Endodermal cell (in vitro differentiated cells): ENCODE measurements at regions not wholly inside any gene's neighbourhood (a gene's known extent, or its start where the extent isn't known, plus 50 kb on each side); places are given as distances from the start of the nearest gene placed in this dataset.

ENCODE experiments used
- DNase-seq: peaks from one replicate; pipeline ENCODE4 v3.0.0-alpha.2; 2017
- H3K27ac ChIP-seq: 2 replicates; pipeline ENCODE4 v1.5.1; 2013; ENCODE audit warnings: mild to moderate bottlenecking, low read depth, low read length, moderate library complexity
- H3K27me3 ChIP-seq: 2 replicates; pipeline ENCODE4 v1.6.1; 2013; ENCODE audit warnings: mild to moderate bottlenecking, low read length, moderate library complexity; ENCODE audit not compliant: insufficient read depth, control insufficient read depth, poor library complexity, severe bottlenecking
- H3K36me3 ChIP-seq: 2 replicates; pipeline ENCODE4 v1.7.0; 2013; ENCODE audit warnings: mild to moderate bottlenecking, low read length, moderate library complexity; ENCODE audit not compliant: control insufficient read depth, insufficient read depth
- H3K4me1 ChIP-seq: one replicate; pipeline ENCODE4 v1.7.0; 2013; ENCODE audit warnings: low read length; ENCODE audit not compliant: control insufficient read depth, insufficient read depth
- H3K4me3 ChIP-seq: 2 replicates; pipeline ENCODE4 v1.5.1; 2013; ENCODE audit warnings: mild to moderate bottlenecking, low read length, moderate library complexity
- H3K9ac ChIP-seq: 2 replicates; pipeline ENCODE4 v1.6.1; 2013; ENCODE audit warnings: mild to moderate bottlenecking, low read length, moderate library complexity; ENCODE audit not compliant: poor library complexity, severe bottlenecking; ENCODE audit errors: extremely low read depth
- H3K9me3 ChIP-seq: 2 replicates; pipeline ENCODE4 v1.6.1; 2013; ENCODE audit warnings: mild to moderate bottlenecking, low read length, moderate library complexity; ENCODE audit not compliant: control insufficient read depth
- H3K27ac Mint-ChIP-seq: 2 replicates; pipeline ENCODE4 v1.8.0; 2020; ENCODE audit warnings: mixed read lengths
- H3K27me3 Mint-ChIP-seq: 2 replicates; pipeline ENCODE4 v1.8.0; 2021; ENCODE audit warnings: mild to moderate bottlenecking, mixed read lengths; ENCODE audit not compliant: insufficient read depth
- H3K36me3 Mint-ChIP-seq: 2 replicates; pipeline ENCODE4 v1.8.0; 2020; ENCODE audit warnings: low read depth, mixed read lengths
- H3K4me1 Mint-ChIP-seq: 2 replicates; pipeline ENCODE4 v1.8.0; 2020; ENCODE audit warnings: mixed read lengths
- H3K4me3 Mint-ChIP-seq: 2 replicates; pipeline ENCODE4 v1.8.0; 2020; ENCODE audit warnings: mild to moderate bottlenecking, moderate library complexity, mixed read lengths
- H3K9me3 Mint-ChIP-seq: 2 replicates; pipeline ENCODE4 v1.8.0; 2020; ENCODE audit warnings: mild to moderate bottlenecking, mixed read lengths
- CTCF ChIP-seq: fragments of 200-600 bp; sonication (generic); conservative IDR thresholded peaks from 2 replicates; pipeline ENCODE4 v1.5.0; 2021; ENCODE audit warnings: antibody characterized with exemption, mild to moderate bottlenecking
- WGBS, 2 experiments: methylation state at CpG; one replicate each; pipeline versions ENCODE4 v1.1.5 to v1.1.7; 2013; ENCODE audit warnings: missing lambda C conversion rate in 2 of 2, mixed read lengths in 1 of 2; ENCODE audit not compliant: insufficient coverage in 1 of 2, insufficient read length in 1 of 2; 5-methylcytosine and 5-hydroxymethylcytosine counted together

GRCh38 chr1:214122110-214122509, 134.3 kb downstream of the PROX1 start:
- no peaks in the 10 kb centered on the region for H3K36me3 ChIP-seq
- Mint-ChIP-seq H3K4me1 (peaks cover 35% of the 10 kb centered on the region), H3K4me3 (no peak overlapping the region), H3K36me3 (no peaks in the 10 kb centered on the region), H3K27ac (no peak overlapping the region), H3K9me3 (peaks cover 14% of the 10 kb centered on the region), H3K27me3 (peaks cover 20% of the 10 kb centered on the region)
- H3K9ac ChIP-seq, result no peak overlapping the region
- no peak overlapping the region for H3K4me3 ChIP-seq
- 92 to 100% methylated on average over 6 of the region's 6 CpGs for WGBS, 2 experiments
- H3K27me3 ChIP-seq, result no peaks in the 10 kb centered on the region
- peaks cover 7% of the 10 kb centered on the region for H3K4me1 ChIP-seq
- TF ChIP-seq CTCF, result no peak
- no peak overlapping the region for H3K27ac ChIP-seq
- DNase-seq, result no peak
- H3K9me3 ChIP-seq, result peaks cover 23% of the 10 kb centered on the region

GRCh38 chr1:214123061-214123784, 135.4 kb downstream of the PROX1 start:
- Histone ChIP-seq H3K4me3 (no peak overlapping the region), H3K4me1 (peaks cover 7% of the 10 kb centered on the region), H3K9ac (no peak overlapping the region), H3K27me3 (no peaks in the 10 kb centered on the region), H3K36me3 (no peaks in the 10 kb centered on the region), H3K9me3 (peaks cover 12% of the 10 kb centered on the region), H3K27ac (no peak overlapping the region)
- WGBS, 2 experiments, result 2 to 5% methylated on average over 4 to 7 of the region's 7 CpGs
- Mint-ChIP-seq H3K9me3 (peaks cover 4% of the 10 kb centered on the region), H3K36me3 (no peaks in the 10 kb centered on the region), H3K4me3 (no peak overlapping the region), H3K4me1 (peaks cover 35% of the 10 kb centered on the region), H3K27ac (no peak overlapping the region), H3K27me3 (peaks cover 12% of the 10 kb centered on the region)
- TF ChIP-seq CTCF, result peak; percentile 89
- DNase-seq, result peak; percentile 92

- H3K4me3 Mint-ChIP-seq, result no peak overlapping the region
- peaks cover 7% of the 10 kb centered on the region for H3K4me1 ChIP-seq
- H3K36me3 ChIP-seq, result no peaks in the 10 kb centered on the region
- no peaks in the 10 kb centered on the region for H3K36me3 Mint-ChIP-seq
- WGBS, 2 experiments, result 92 to 96% methylated on average over 5 to 7 of the region's 7 CpGs
- H3K27ac ChIP-seq, result no peak overlapping the region
- H3K4me1 Mint-ChIP-seq, result peaks cover 35% of the 10 kb centered on the region
- H3K9me3 Mint-ChIP-seq, result no peaks in the 10 kb centered on the region
- DNase-seq, result no peak
- H3K9ac ChIP-seq, result no peak overlapping the region
- no peak overlapping the region for H3K27ac Mint-ChIP-seq
- H3K9me3 ChIP-seq, result peaks cover under 1% of the 10 kb centered on the region
- no peak for TF ChIP-seq CTCF
- peaks cover 12% of the 10 kb centered on the region for H3K27me3 Mint-ChIP-seq
- H3K4me3 ChIP-seq, result no peak overlapping the region
- no peaks in the 10 kb centered on the region for H3K27me3 ChIP-seq
These were observed 136.6 kb downstream of the PROX1 start for GRCh38 chr1:214124281-214124805.
